ENCODE measurements at regions not wholly inside any gene's neighbourhood (a gene's known extent, or its start where the extent isn't known, plus 50 kb on each side); places are given as distances from the start of the nearest gene placed in this dataset.

DNA sequence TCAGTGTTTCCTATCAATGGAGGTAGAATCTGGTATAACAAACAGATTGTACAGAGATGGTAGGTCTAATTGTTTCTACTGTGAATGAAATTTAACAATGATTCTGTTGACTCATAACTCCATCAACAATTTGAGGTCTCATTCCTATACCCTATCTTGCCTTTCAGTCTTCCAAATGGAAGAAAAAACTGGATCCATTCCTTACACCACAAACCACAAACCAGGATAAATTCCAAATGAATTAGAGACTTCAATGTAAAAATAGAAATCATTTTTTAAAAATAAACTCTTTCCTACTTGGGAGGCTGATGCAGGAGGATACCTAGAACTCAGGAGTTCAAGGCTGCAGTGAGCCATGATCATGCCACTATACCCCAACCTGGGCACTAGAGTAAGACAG lies 114.4 kb upstream of the WDR44 start:
- no peak for TF ChIP-seq EZH2phosphoT487 (IDR thresholded peaks at IDR 0.05; ENCODE audit: insufficient read depth, low read depth)
- no peak for TF ChIP-seq EZH2 (IDR thresholded peaks at IDR 0.05; ENCODE audit: insufficient read depth, poor library complexity, severe bottlenecking)

All from GM23248 (cell line).